ENCODE measurements at regions not wholly inside any gene's neighbourhood (a gene's known extent, or its start where the extent isn't known, plus 50 kb on each side); places are given as distances from the start of the nearest gene placed in this dataset.

DNA sequence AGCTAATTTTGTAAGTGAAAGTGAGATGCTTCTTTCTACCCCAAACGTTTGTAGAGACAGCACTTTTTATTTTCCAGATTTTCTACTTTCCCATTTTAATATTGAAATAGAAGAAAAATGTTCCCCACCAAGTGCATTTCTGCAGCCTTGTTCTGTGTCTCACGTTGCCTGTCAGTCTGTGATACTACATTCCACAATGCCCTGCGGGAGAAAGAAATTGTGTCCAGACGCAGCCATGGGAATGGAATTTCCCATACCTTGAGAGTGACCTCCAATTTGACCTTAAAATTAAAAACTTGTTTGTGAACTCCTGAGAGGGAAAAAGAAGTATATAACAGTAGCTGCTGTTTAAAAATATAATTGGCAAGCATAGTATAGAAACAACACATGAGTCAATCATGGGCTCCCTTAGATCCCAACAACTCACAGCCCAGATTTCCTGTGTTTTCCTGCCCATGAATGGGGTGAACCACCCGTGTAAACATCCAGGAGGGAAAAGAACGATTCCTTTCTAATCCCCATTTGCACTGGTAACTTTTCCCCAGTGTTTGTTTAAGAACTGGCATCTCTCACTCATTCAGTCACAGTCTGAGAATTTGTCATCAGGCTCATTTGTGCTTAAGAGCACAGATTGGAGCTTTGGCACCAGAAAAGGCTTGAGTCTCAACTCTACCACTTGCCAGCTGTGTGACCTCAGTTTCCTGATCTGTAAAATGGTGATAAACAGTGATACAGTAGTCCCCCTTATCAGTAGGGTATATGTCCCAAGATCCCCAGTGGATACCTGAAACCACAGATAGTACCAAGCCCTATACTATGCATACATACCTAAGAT, 166.1 kb upstream of the ZNF521 start:
- CTCF ChIA-PET, result interaction anchor here (0.6 to 0.8 kb wide), 2 partner anchors 46 to 165 kb away, joined by 3 read pairs; no protein-coding TSS in a partner anchor
- dilution Hi-C loops (cut with MboI; ENCODE audit: extremely low pct_ligation_motif_present, low sequenced_read_pairs), result no loop called here

More for the DNA sequence above, 166.1 kb upstream of the ZNF521 start:
- Histone ChIP-seq H3K9me3 (replicated peaks; ENCODE audit: control insufficient read depth, insufficient read depth, low read length) (no peaks in the 10 kb centered on the region), H3K4me1 (ENCODE audit: control insufficient read depth, extremely low read depth, insufficient read depth, low read length) (peaks cover 37% of the 10 kb centered on the region), H3K36me3 (ENCODE audit: control insufficient read depth in 2 of 2, extremely low read depth in 1 of 2, insufficient read depth in 2 of 2, low read length in 2 of 2) (no peaks in the 10 kb centered on the region), H4K20me1 (replicated peaks; ENCODE audit: control insufficient read depth, extremely low read depth, insufficient read depth, low read length) (no peaks in the 10 kb centered on the region), H3K4me2 (ENCODE audit: insufficient read depth, low read length) (peak overlapping the region; percentile 82), H3K27me3 (ENCODE audit: control insufficient read depth in 2 of 2, insufficient read depth in 2 of 2, low read length in 2 of 2) (no peaks in the 10 kb centered on the region), H3K4me3 (replicated peaks in 1 of 3; ENCODE audit: insufficient read depth in 1 of 3, low read depth in 1 of 3, low read length in 3 of 3) (no peak overlapping the region), H3K9me1 (replicated peaks; ENCODE audit: control insufficient read depth, extremely low read depth, insufficient read depth, low read length) (no peaks in the 10 kb centered on the region), H3K79me2 (ENCODE audit: control insufficient read depth, insufficient read depth, low read length) (no peaks in the 10 kb centered on the region), H3K9ac (replicated peaks; ENCODE audit: extremely low read depth, insufficient read depth, low read length) (peak overlapping the region; percentile 48), H3K27ac (ENCODE audit: insufficient read depth, low read depth, low read length) (peak overlapping the region; percentile 91), H2AFZ (ENCODE audit: low read depth, low read length) (no peak overlapping the region)
- peak; percentile 91 for TF ChIP-seq GATA2 (IDR thresholded peaks at IDR 0.05; ENCODE audit: insufficient read depth, insufficient read length, low read depth, low read length)
- TF ChIP-seq MYC (IDR thresholded peaks at IDR 0.05; ENCODE audit: low read depth, low read length), result no peak
- TF ChIP-seq JUN (IDR thresholded peaks at IDR 0.05; ENCODE audit: borderline replicate concordance, insufficient read depth, insufficient read length, low read depth), result peak; percentile 86
- TF ChIP-seq FOS (IDR thresholded peaks at IDR 0.05; ENCODE audit: borderline replicate concordance, insufficient read depth, low read length), result peak; percentile 87
- TF ChIP-seq EZH2 (IDR thresholded peaks at IDR 0.05; ENCODE audit: borderline replicate concordance, low read depth, low read length, severe bottlenecking), result no peak
- peak; percentile 75 for TF ChIP-seq POLR2AphosphoS5 (IDR thresholded peaks at IDR 0.05; ENCODE audit: insufficient read depth, low read depth, low read length)
- no peak for TF ChIP-seq POLR2A (IDR thresholded peaks at IDR 0.05; ENCODE audit: low read depth, low read length)
- TF ChIP-seq, protein P1, sequence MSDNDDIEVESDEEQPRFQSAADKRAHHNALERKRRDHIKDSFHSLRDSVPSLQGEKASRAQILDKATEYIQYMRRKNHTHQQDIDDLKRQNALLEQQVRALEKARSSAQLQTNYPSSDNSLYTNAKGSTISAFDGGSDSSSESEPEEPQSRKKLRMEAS (IDR thresholded peaks at IDR 0.05; ENCODE audit: insufficient read depth, insufficient read length), result no peak
- TF ChIP-seq, protein P2, sequence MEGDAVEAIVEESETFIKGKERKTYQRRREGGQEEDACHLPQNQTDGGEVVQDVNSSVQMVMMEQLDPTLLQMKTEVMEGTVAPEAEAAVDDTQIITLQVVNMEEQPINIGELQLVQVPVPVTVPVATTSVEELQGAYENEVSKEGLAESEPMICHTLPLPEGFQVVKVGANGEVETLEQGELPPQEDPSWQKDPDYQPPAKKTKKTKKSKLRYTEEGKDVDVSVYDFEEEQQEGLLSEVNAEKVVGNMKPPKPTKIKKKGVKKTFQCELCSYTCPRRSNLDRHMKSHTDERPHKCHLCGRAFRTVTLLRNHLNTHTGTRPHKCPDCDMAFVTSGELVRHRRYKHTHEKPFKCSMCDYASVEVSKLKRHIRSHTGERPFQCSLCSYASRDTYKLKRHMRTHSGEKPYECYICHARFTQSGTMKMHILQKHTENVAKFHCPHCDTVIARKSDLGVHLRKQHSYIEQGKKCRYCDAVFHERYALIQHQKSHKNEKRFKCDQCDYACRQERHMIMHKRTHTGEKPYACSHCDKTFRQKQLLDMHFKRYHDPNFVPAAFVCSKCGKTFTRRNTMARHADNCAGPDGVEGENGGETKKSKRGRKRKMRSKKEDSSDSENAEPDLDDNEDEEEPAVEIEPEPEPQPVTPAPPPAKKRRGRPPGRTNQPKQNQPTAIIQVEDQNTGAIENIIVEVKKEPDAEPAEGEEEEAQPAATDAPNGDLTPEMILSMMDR (IDR thresholded peaks at IDR 0.05; ENCODE audit: extremely low read depth in 1 of 2, insufficient read depth in 1 of 2, low read depth in 1 of 2, low read length in 2 of 2), result no peak
- no TSS peak for BruUV-seq (replicated peaks)
- intact Hi-C loops (cut with micrococcal nuclease), result loop anchor here (1.0 to 5.0 kb wide), 9 partner anchors 39 to 686 kb away; partner anchors contain the start of gene ZNF521
- FAIRE-seq (peak; percentile 94), DNase-seq (ENCODE audit: low read depth, low spot score) (peak; percentile 99)
- POLR2A ChIA-PET, result no interaction called here
